Tibial artery (tissue), 4 donors: ENCODE measurements at regions not wholly inside any gene's neighbourhood (a gene's known extent, or its start where the extent isn't known, plus 50 kb on each side); places are given as distances from the start of the nearest gene placed in this dataset.

Source experiments
- DNase-seq, 2 donors: peaks; one replicate each; pipeline ENCODE4 v3.0.0-alpha.2; 2019
- H3K27ac ChIP-seq, 2 donors: fragments of 200-600 bp; sonication (generic) in 1 of 2; 1 replicate in 1 of 2; 2 replicates in 1 of 2; pipeline ENCODE4 v1.5.1; 2018 to 2019; ENCODE audit warnings: mild to moderate bottlenecking in 1 of 2
- H3K27me3 ChIP-seq, 2 donors: fragments of 200-600 bp; sonication (generic) in 1 of 2; one replicate each; pipeline versions ENCODE4 v1.5.1 to v1.6.0; 2016 to 2019
- H3K36me3 ChIP-seq, 3 donors: fragments of 200-600 bp; sonication (generic) in 2 of 3; one replicate each; pipeline ENCODE4 v1.5.1; 2016 to 2019; ENCODE audit warnings: mild to moderate bottlenecking in 2 of 3
- H3K4me1 ChIP-seq, 4 donors: fragments of 200-600 bp; sonication (generic) in 2 of 4; 1 replicate in 3 of 4; 2 replicates in 1 of 4; pipeline ENCODE4 v1.5.1; 2016 to 2019
- H3K4me3 ChIP-seq, 2 donors: fragments of 200-600 bp; sonication (generic) in 1 of 2; 1 replicate in 1 of 2; 2 replicates in 1 of 2; pipeline ENCODE4 v1.5.1; 2018 to 2019; ENCODE audit warnings: mild to moderate bottlenecking in 2 of 2
- H3K9me3 ChIP-seq, 3 donors: fragments of 200-600 bp; sonication (generic) in 1 of 3; one replicate each; pipeline ENCODE4 v1.5.1; 2016 to 2019
- intact Hi-C: fragments of 100-400 bp; cut with DNase I; formaldehyde crosslinking; loops from one replicate; pipeline ENCODE4 v1.15.0; 2023; ENCODE audit warnings: low total_unique reads
- TF ChIP-seq, protein P1 (sequence below), 2 experiments: fragments of 200-600 bp in 1 of 2; fragments of 450-650 bp in 1 of 2; IDR thresholded peaks; one replicate each; pipeline ENCODE4 v1.5.1; 2017 to 2019; ENCODE audit warnings: antibody characterized with exemption in 2 of 2, mild to moderate bottlenecking in 1 of 2, moderate library complexity in 1 of 2

DNA sequence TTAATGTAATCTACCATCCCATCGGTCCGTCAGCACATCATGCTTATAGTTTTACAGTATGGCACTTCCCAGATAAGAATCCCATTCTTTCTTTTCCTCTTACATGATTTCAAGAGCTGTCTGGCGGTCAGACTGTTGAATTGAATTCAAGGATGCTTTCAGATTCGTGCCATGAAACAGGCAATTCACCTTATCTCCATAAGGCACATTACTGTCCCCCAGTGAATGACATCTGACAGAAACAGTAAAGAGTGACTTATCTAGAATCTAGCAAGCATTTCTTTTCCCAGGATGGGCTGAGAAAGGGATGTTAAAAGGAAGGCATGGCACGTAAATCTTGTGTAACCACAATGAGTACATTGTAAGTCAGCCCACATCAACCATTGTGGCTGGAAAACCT is 61.1 kb upstream of the SEM1 start:
- no peaks in the 10 kb centered on the region for H3K27me3 ChIP-seq
- H3K4me1 ChIP-seq: no peaks in the 10 kb centered on the region
- H3K4me3 ChIP-seq: no peak overlapping the region
- intact Hi-C loops: no loop called here
- H3K27ac ChIP-seq: no peak overlapping the region
- TF ChIP-seq, protein P1, sequence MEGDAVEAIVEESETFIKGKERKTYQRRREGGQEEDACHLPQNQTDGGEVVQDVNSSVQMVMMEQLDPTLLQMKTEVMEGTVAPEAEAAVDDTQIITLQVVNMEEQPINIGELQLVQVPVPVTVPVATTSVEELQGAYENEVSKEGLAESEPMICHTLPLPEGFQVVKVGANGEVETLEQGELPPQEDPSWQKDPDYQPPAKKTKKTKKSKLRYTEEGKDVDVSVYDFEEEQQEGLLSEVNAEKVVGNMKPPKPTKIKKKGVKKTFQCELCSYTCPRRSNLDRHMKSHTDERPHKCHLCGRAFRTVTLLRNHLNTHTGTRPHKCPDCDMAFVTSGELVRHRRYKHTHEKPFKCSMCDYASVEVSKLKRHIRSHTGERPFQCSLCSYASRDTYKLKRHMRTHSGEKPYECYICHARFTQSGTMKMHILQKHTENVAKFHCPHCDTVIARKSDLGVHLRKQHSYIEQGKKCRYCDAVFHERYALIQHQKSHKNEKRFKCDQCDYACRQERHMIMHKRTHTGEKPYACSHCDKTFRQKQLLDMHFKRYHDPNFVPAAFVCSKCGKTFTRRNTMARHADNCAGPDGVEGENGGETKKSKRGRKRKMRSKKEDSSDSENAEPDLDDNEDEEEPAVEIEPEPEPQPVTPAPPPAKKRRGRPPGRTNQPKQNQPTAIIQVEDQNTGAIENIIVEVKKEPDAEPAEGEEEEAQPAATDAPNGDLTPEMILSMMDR (IDR thresholded peaks at IDR 0.05): no peak
- no peaks in the 10 kb centered on the region for H3K36me3 ChIP-seq
- H3K9me3 ChIP-seq: no peaks in the 10 kb centered on the region
- DNase-seq: no peak

DNA sequence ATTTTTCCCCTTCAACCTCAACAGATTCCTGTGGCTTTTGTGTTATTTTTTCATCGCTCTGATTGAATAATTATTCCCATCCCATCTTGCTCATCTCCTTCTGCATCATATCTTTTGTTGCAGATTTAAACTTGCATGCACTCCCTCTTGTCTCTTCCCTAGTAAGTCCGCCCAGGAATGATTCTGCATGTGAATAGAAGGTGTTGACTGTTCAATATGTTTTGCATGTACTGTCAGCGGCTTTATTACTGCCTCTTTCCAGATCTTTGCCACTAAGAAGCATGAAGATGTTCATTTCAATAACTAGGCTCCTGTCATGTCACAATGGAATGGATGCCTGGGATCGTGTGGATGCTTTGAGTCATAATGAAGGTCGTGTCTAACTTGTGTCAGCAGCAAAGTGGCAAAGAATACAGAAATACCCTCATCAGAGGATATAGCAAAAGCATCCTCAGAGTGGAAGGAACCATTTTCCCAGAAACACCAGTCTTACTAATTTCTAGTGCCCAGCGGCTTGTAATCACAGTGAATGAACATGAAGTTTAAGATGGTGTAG is 62.6 kb upstream of the SEM1 start:
- Histone ChIP-seq H3K36me3 (no peaks in the 10 kb centered on the region), H3K27ac (no peak overlapping the region), H3K4me1 (no peaks in the 10 kb centered on the region), H3K4me3 (no peak overlapping the region), H3K9me3 (no peaks in the 10 kb centered on the region), H3K27me3 (no peaks in the 10 kb centered on the region)
- TF ChIP-seq, protein P1 (IDR thresholded peaks at IDR 0.05): no peak
- intact Hi-C loops: no loop called here
- no peak for DNase-seq

DNA sequence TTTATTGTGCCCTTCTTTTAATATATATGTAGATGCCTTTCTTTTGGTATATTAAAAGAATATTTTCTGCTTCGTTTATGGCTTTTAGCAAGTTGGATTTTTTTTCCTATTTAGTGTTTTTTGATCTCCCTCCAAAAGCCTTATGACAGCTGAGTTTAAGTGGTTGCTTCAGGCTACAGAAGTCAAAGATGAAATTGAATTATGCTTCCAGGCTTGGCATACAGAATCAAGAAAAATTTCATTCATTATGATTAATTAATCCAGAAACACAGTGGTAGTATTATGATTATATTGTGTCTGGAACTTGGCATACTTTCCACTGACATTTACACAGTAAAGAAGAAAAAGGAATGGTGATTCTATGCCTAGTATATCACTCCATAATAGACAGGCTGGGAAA is 63.8 kb upstream of the SEM1 start:
- intact Hi-C loops: no loop called here
- Histone ChIP-seq H3K36me3 (no peaks in the 10 kb centered on the region), H3K27me3 (no peaks in the 10 kb centered on the region), H3K9me3 (no peaks in the 10 kb centered on the region), H3K4me3 (no peak overlapping the region), H3K27ac (no peak overlapping the region), H3K4me1 (no peaks in the 10 kb centered on the region)
- TF ChIP-seq, protein P1 (IDR thresholded peaks at IDR 0.05): no peak
- no peak for DNase-seq

DNA sequence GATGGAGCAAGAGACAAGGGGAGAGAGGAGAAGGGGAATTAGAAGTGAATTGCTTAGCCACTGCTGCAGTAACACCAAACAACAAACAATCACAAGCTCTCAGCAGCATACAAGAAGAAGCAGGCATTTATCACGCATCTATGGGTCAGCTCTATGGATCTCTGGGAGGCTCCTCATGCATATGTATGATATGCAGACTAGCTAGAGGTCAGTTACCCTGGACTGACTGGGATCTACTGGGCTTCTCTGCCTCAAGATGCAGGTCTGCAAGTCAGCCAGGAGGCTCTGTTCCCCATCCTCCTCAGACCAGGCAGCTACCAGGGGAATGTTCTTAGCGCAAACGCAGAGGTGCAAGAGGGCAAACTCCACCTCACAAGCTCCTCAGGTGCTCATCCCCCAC is 64.7 kb upstream of the SEM1 start:
- no peaks in the 10 kb centered on the region for H3K27me3 ChIP-seq
- intact Hi-C loops: no loop called here

DNA sequence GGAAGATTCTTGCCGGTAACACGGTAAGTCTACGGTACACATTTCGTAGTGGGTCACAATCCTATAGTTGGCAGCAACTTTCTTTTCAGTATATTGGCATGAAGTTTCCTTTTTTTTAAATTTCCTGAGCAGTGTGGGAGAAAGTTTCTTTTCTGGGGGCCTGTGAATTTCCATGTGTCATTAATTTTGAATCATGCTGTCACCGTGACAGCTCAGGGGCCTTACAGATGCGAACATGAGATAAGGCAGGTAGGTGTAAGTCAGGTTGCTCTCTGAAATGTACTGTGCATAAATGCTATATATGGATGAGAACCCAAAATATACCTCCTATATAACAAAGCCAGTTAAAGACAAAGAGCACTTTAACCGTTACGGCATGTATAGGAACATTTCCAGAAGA is 65.4 kb upstream of the SEM1 start:
- intact Hi-C loops: no loop called here

More for the DNA sequence above, 64.7 kb upstream of the SEM1 start:
- TF ChIP-seq, protein P1 (IDR thresholded peaks at IDR 0.05): no peak
- Histone ChIP-seq H3K9me3 (no peaks in the 10 kb centered on the region), H3K36me3 (no peaks in the 10 kb centered on the region), H3K4me3 (no peak overlapping the region), H3K4me1 (no peaks in the 10 kb centered on the region), H3K27ac (no peak overlapping the region)
- DNase-seq: no peak

More for the DNA sequence above, 65.4 kb upstream of the SEM1 start:
- Histone ChIP-seq H3K4me1 (no peaks in the 10 kb centered on the region), H3K27ac (no peak overlapping the region), H3K36me3 (no peaks in the 10 kb centered on the region), H3K4me3 (no peak overlapping the region), H3K27me3 (no peaks in the 10 kb centered on the region), H3K9me3 (no peaks in the 10 kb centered on the region)
- no peak for DNase-seq
- TF ChIP-seq, protein P1 (IDR thresholded peaks at IDR 0.05): no peak
